Transverse colon (tissue), 3 donors: ENCODE measurements at regions not wholly inside any gene's neighbourhood (a gene's known extent, or its start where the extent isn't known, plus 50 kb on each side); places are given as distances from the start of the nearest gene placed in this dataset.

Experiments
- POLR2A ChIP-seq: fragments of 450-650 bp; IDR thresholded peaks from one replicate; pipeline ENCODE4 v1.6.1; 2016; ENCODE audit warnings: antibody characterized with exemption, mild to moderate bottlenecking, moderate library complexity
- TF ChIP-seq, protein P1 (sequence below), 5 experiments: fragments of 200-600 bp in 3 of 5; fragments of 450-650 bp in 2 of 5; sonication (generic) in 3 of 5; IDR thresholded peaks; 1 replicate in 2 of 5; 2 replicates in 3 of 5; pipeline ENCODE4 v1.5.1; 2016 to 2017; ENCODE audit warnings: antibody characterized with exemption in 5 of 5, inconsistent platforms in 3 of 5, mild to moderate bottlenecking in 2 of 5, moderate library complexity in 1 of 5

DNA sequence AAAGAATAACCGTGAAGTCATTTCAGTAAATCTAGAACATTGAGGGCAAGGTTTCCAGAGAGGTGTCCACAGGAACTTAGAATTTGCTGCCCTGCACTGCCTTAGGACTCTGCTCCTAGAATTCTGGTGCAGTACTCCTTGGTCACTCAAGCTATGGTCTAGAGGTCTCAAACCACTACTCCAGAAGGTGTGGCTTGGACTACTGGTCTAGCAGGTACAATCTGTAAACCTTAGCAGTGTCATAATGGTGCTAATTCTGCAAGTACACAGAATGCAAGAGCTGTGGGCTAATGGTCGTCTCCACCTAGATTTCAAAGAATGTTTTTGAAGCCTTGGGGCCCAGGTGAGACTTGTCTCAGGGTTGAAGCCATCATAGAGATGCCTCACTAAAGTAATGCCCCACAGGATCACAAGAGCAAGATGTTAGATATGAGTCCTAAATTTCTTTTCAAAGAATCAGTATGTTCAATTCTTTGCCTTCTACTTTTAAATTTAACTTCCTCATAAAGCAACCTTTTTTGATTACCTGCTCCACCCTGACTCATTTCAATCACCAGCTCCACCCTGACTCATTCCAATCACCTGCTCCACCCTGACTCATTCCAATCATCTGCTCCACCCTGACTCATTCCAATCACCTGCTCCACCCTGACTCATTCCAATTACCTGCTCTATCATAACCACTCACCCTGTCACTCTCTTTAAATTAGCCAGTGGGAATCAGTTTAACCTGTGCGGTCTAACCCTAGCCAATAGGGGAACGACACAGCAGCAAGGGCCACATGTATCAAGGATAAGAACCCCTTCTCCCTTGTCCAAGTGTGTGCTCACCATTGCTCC, 1111.8 kb upstream of the ACO1 start:
- TF ChIP-seq, protein P1, sequence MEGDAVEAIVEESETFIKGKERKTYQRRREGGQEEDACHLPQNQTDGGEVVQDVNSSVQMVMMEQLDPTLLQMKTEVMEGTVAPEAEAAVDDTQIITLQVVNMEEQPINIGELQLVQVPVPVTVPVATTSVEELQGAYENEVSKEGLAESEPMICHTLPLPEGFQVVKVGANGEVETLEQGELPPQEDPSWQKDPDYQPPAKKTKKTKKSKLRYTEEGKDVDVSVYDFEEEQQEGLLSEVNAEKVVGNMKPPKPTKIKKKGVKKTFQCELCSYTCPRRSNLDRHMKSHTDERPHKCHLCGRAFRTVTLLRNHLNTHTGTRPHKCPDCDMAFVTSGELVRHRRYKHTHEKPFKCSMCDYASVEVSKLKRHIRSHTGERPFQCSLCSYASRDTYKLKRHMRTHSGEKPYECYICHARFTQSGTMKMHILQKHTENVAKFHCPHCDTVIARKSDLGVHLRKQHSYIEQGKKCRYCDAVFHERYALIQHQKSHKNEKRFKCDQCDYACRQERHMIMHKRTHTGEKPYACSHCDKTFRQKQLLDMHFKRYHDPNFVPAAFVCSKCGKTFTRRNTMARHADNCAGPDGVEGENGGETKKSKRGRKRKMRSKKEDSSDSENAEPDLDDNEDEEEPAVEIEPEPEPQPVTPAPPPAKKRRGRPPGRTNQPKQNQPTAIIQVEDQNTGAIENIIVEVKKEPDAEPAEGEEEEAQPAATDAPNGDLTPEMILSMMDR (IDR thresholded peaks at IDR 0.05) = no peak
- no peak for TF ChIP-seq POLR2A
